ENCODE measurements at regions not wholly inside any gene's neighbourhood (a gene's known extent, or its start where the extent isn't known, plus 50 kb on each side); places are given as distances from the start of the nearest gene placed in this dataset.

- Mint-ChIP-seq H3K4me3 (ENCODE audit: unreplicated experiment) (no peak overlapping the region), H3K27me3 (ENCODE audit: unreplicated experiment) (no peaks in the 10 kb centered on the region), H3K4me1 (ENCODE audit: low read depth, unreplicated experiment) (no peaks in the 10 kb centered on the region), H3K36me3 (ENCODE audit: unreplicated experiment) (no peaks in the 10 kb centered on the region), H3K9me3 (ENCODE audit: unreplicated experiment) (no peaks in the 10 kb centered on the region), H3K27ac (ENCODE audit: unreplicated experiment) (no peak overlapping the region)
- no peak for DNase-seq
- TF ChIP-seq CTCF (IDR thresholded peaks at IDR 0.05; ENCODE audit: partially characterized antibody, unreplicated experiment): no peak
Measured at GRCh38 chr4:19014594-19014993, 993.0 kb upstream of the LCORL start.

DNA sequence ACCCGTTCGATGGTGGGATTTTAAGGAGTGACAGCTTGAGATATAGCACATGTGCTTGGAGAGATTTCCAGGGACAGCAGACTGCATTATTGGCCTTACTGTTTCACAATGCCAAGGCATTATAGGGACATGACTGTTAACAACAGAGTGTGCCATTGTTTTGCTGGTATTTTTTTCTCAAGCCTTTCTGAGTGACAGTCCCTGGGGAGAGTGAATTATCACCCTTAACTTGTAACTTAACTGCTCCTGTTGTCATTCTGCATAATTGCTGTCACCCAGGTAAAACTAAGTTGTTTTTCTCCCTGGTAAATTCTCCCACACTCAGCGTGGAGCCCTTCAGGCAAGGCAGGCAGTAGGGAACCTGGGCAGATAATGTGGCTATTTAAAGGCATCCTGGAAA is 989.2 kb upstream of the LCORL start:
- no peak for DNase-seq
- no peaks in the 10 kb centered on the region for H3K36me3 Mint-ChIP-seq (ENCODE audit: unreplicated experiment)
- H3K4me3 Mint-ChIP-seq (ENCODE audit: unreplicated experiment): no peak overlapping the region
- H3K9me3 Mint-ChIP-seq (ENCODE audit: unreplicated experiment): no peaks in the 10 kb centered on the region
- no peak overlapping the region for H3K27ac Mint-ChIP-seq (ENCODE audit: unreplicated experiment)
- TF ChIP-seq CTCF (IDR thresholded peaks at IDR 0.05; ENCODE audit: partially characterized antibody, unreplicated experiment): no peak
- no peaks in the 10 kb centered on the region for H3K27me3 Mint-ChIP-seq (ENCODE audit: unreplicated experiment)
- no peaks in the 10 kb centered on the region for H3K4me1 Mint-ChIP-seq (ENCODE audit: low read depth, unreplicated experiment)

GRCh38 chr4:19009881-19010280 is 988.3 kb upstream of the LCORL start:
- H3K4me1 Mint-ChIP-seq (ENCODE audit: low read depth, unreplicated experiment): no peaks in the 10 kb centered on the region
- no peak overlapping the region for H3K4me3 Mint-ChIP-seq (ENCODE audit: unreplicated experiment)
- no peaks in the 10 kb centered on the region for H3K27me3 Mint-ChIP-seq (ENCODE audit: unreplicated experiment)
- TF ChIP-seq CTCF (IDR thresholded peaks at IDR 0.05; ENCODE audit: partially characterized antibody, unreplicated experiment): no peak
- H3K36me3 Mint-ChIP-seq (ENCODE audit: unreplicated experiment): no peaks in the 10 kb centered on the region
- no peak for DNase-seq
- no peaks in the 10 kb centered on the region for H3K9me3 Mint-ChIP-seq (ENCODE audit: unreplicated experiment)
- no peak overlapping the region for H3K27ac Mint-ChIP-seq (ENCODE audit: unreplicated experiment)

DNA sequence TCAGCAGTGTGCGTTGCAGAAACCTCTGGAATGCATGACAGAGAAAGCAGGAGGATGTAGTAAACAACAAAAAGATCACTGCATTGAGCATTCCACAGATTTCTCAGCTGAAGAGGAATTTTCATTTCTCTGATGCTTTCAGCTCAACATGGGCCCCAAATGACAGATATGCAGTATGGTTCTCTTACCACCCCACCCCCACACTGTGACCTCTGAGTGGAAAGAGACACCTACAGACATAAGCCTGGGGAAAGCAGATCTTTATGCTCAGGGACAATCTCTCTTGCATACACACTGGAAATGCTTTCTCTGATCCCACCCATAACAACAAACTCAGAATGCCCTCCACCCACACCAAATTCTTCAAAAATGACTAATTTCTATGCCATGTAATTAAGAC is 983.7 kb upstream of the LCORL start:
- no peaks in the 10 kb centered on the region for H3K4me1 Mint-ChIP-seq (ENCODE audit: low read depth, unreplicated experiment)
- H3K27me3 Mint-ChIP-seq (ENCODE audit: unreplicated experiment): no peaks in the 10 kb centered on the region
- H3K27ac Mint-ChIP-seq (ENCODE audit: unreplicated experiment): no peak overlapping the region
- H3K9me3 Mint-ChIP-seq (ENCODE audit: unreplicated experiment): peaks cover 4% of the 10 kb centered on the region
- no peak for TF ChIP-seq CTCF (IDR thresholded peaks at IDR 0.05; ENCODE audit: partially characterized antibody, unreplicated experiment)
- H3K36me3 Mint-ChIP-seq (ENCODE audit: unreplicated experiment): no peaks in the 10 kb centered on the region
- no peak for DNase-seq
- H3K4me3 Mint-ChIP-seq (ENCODE audit: unreplicated experiment): no peak overlapping the region

- H3K36me3 Mint-ChIP-seq (ENCODE audit: unreplicated experiment): no peaks in the 10 kb centered on the region
- no peak for TF ChIP-seq CTCF (IDR thresholded peaks at IDR 0.05; ENCODE audit: partially characterized antibody, unreplicated experiment)
- H3K4me1 Mint-ChIP-seq (ENCODE audit: low read depth, unreplicated experiment): no peaks in the 10 kb centered on the region
- peaks cover 4% of the 10 kb centered on the region for H3K9me3 Mint-ChIP-seq (ENCODE audit: unreplicated experiment)
- no peak overlapping the region for H3K4me3 Mint-ChIP-seq (ENCODE audit: unreplicated experiment)
- H3K27ac Mint-ChIP-seq (ENCODE audit: unreplicated experiment): no peak overlapping the region
- H3K27me3 Mint-ChIP-seq (ENCODE audit: unreplicated experiment): no peaks in the 10 kb centered on the region
- peak; percentile 23 for DNase-seq
Measured at GRCh38 chr4:19002170-19002569, 980.6 kb upstream of the LCORL start.

All from glutamatergic neuron (in vitro differentiated cells).